GM23338 (cell line): ENCODE measurements at regions not wholly inside any gene's neighbourhood (a gene's known extent, or its start where the extent isn't known, plus 50 kb on each side); places are given as distances from the start of the nearest gene placed in this dataset.

Experiments used
- ATAC-seq: fragments of 200-7000 bp; cut with Tn5 transposase; 3 replicates; pipeline ENCODE4 v1.9.1; 2020
- DNase-seq: peaks from one replicate; pipeline ENCODE4 v3.0.0-alpha.2; 2015; ENCODE audit warnings: low spot score
- H2AFZ ChIP-seq: fragments of 200-600 bp; sonication (generic); 2 replicates; pipeline ENCODE4 v1.8.0; 2016; ENCODE audit warnings: antibody characterized with exemption, mild to moderate bottlenecking, moderate library complexity
- H3F3A ChIP-seq: fragments of 200-600 bp; sonication (generic); replicated peaks from 2 replicates; pipeline ENCODE4 v1.8.0; 2017; ENCODE audit warnings: antibody characterized with exemption, mixed run types, low read depth
- H3K27ac ChIP-seq: fragments of 200-600 bp; sonication (generic); 2 replicates; pipeline ENCODE4 v1.6.1; 2016; ENCODE audit warnings: low read depth
- H3K27me3 ChIP-seq: fragments of 200-600 bp; sonication (generic); 2 replicates; pipeline ENCODE4 v1.8.0; 2016; ENCODE audit warnings: mild to moderate bottlenecking, mixed run types, moderate library complexity; ENCODE audit not compliant: insufficient read depth
- H3K36me3 ChIP-seq: fragments of 200-600 bp; sonication (generic); 2 replicates; pipeline ENCODE4 v1.8.0; 2016; ENCODE audit warnings: mild to moderate bottlenecking; ENCODE audit not compliant: insufficient read depth
- H3K4me1 ChIP-seq: fragments of 200-600 bp; sonication (generic); 2 replicates; pipeline ENCODE4 v1.8.0; 2016; ENCODE audit warnings: mild to moderate bottlenecking, moderate library complexity; ENCODE audit not compliant: insufficient read depth
- H3K4me2 ChIP-seq: fragments of 200-600 bp; sonication (generic); 2 replicates; pipeline ENCODE4 v1.7.1; 2017; ENCODE audit warnings: mixed run types
- H3K4me3 ChIP-seq: fragments of 200-600 bp; sonication (generic); 2 replicates; pipeline ENCODE4 v1.6.1; 2016; ENCODE audit warnings: mixed run types
- H3K79me2 ChIP-seq: fragments of 200-600 bp; sonication (generic); replicated peaks from 2 replicates; pipeline ENCODE4 v1.8.0; 2017; ENCODE audit warnings: mild to moderate bottlenecking; ENCODE audit not compliant: insufficient read depth
- H3K9me2 ChIP-seq: fragments of 200-600 bp; sonication (generic); 2 replicates; pipeline ENCODE4 v1.8.0; 2017; ENCODE audit not compliant: insufficient read depth
- H4K20me1 ChIP-seq: fragments of 200-600 bp; sonication (generic); replicated peaks from 2 replicates; pipeline ENCODE4 v1.8.0; 2017; ENCODE audit warnings: mild to moderate bottlenecking; ENCODE audit not compliant: insufficient read depth
- H3K27ac Mint-ChIP-seq: 2 replicates; pipeline ENCODE4 v1.8.0; 2020; ENCODE audit warnings: inconsistent platforms, mild to moderate bottlenecking, moderate library complexity, mixed read lengths
- H3K27me3 Mint-ChIP-seq: 3 replicates; pipeline ENCODE4 v1.8.0; 2022; ENCODE audit warnings: low read depth, mild to moderate bottlenecking, moderate library complexity, mixed read lengths, inconsistent platforms; ENCODE audit not compliant: insufficient read depth, poor library complexity
- H3K36me3 Mint-ChIP-seq: 3 replicates; pipeline ENCODE4 v1.8.0; 2021; ENCODE audit warnings: low read depth, mild to moderate bottlenecking, inconsistent platforms, moderate library complexity, mixed read lengths
- H3K4me1 Mint-ChIP-seq: 3 replicates; pipeline ENCODE4 v1.8.0; 2020; ENCODE audit warnings: mild to moderate bottlenecking, inconsistent platforms, mixed read lengths
- H3K4me3 Mint-ChIP-seq: 3 replicates; pipeline ENCODE4 v1.8.0; 2021; ENCODE audit warnings: moderate library complexity, mild to moderate bottlenecking, inconsistent platforms, mixed read lengths
- H3K9me3 Mint-ChIP-seq: 3 replicates; pipeline ENCODE4 v1.8.0; 2020; ENCODE audit warnings: moderate library complexity, mild to moderate bottlenecking, inconsistent platforms, mixed read lengths
- EZH2phosphoT487 ChIP-seq: fragments of 200-600 bp; sonication (generic); IDR thresholded peaks from one replicate; pipeline ENCODE4 v1.8.1; 2018; ENCODE audit warnings: antibody characterized with exemption; ENCODE audit not compliant: unreplicated experiment
- ZNF331 ChIP-seq: fragments of 250-450 bp; sonication (Bioruptor Pico); IDR thresholded peaks from 2 replicates; pipeline ENCODE4 v1.5.0; 2020; ENCODE audit warnings: low read depth, mild to moderate bottlenecking, moderate library complexity
- TF ChIP-seq, protein P1 (sequence below): IDR thresholded peaks from one replicate; pipeline ENCODE4 v1.6.1; 2018; ENCODE audit warnings: antibody characterized with exemption; ENCODE audit not compliant: unreplicated experiment
- TF ChIP-seq, protein P2 (sequence below): fragments of 250-450 bp; sonication (Bioruptor Pico); IDR thresholded peaks from 2 replicates; pipeline ENCODE4 v1.5.0; 2020; ENCODE audit warnings: mild to moderate bottlenecking, moderate library complexity

DNA sequence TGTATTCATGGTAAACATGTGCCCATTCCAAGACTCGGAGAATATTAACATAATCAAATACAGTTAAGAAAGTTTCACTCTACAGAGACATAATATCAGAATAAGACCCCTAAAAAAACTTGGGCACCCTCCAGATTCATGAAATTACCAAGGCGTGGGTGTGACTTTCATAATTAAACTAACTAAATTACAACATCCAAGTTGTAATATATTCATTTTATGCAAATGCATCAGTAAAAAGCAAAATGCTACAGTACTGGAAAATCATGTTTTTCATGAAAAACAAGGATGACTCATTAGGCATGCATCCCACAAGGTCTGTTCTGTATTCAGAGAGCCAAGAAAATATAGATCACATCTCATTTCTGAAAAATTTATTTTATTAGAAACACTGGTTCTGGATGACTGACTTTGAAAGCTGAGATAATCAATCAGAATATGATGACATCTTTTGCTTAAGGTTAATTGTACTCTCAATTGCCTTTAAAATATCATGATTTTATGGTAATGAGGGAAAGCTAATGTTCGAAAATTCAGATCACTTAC lies 248.8 kb upstream of the SMIM30 start:
- Histone ChIP-seq H3K4me3 (no peak overlapping the region), H3K79me2 (no peaks in the 10 kb centered on the region), H3K9me2 (no peaks in the 10 kb centered on the region), H3K27me3 (peaks cover 100% of the 10 kb centered on the region), H2AFZ (no peak overlapping the region), H3F3A (no peaks in the 10 kb centered on the region), H3K27ac (no peak overlapping the region), H4K20me1 (peaks cover 6% of the 10 kb centered on the region; the same call in 1 of the 2 replicates), H3K36me3 (no peaks in the 10 kb centered on the region), H3K4me2 (no peak overlapping the region), H3K4me1 (no peaks in the 10 kb centered on the region)
- ATAC-seq: no peak
- no peak overlapping the region for H3K27ac Mint-ChIP-seq
- TF ChIP-seq, protein P1, sequence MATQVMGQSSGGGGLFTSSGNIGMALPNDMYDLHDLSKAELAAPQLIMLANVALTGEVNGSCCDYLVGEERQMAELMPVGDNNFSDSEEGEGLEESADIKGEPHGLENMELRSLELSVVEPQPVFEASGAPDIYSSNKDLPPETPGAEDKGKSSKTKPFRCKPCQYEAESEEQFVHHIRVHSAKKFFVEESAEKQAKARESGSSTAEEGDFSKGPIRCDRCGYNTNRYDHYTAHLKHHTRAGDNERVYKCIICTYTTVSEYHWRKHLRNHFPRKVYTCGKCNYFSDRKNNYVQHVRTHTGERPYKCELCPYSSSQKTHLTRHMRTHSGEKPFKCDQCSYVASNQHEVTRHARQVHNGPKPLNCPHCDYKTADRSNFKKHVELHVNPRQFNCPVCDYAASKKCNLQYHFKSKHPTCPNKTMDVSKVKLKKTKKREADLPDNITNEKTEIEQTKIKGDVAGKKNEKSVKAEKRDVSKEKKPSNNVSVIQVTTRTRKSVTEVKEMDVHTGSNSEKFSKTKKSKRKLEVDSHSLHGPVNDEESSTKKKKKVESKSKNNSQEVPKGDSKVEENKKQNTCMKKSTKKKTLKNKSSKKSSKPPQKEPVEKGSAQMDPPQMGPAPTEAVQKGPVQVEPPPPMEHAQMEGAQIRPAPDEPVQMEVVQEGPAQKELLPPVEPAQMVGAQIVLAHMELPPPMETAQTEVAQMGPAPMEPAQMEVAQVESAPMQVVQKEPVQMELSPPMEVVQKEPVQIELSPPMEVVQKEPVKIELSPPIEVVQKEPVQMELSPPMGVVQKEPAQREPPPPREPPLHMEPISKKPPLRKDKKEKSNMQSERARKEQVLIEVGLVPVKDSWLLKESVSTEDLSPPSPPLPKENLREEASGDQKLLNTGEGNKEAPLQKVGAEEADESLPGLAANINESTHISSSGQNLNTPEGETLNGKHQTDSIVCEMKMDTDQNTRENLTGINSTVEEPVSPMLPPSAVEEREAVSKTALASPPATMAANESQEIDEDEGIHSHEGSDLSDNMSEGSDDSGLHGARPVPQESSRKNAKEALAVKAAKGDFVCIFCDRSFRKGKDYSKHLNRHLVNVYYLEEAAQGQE: no peak
- TF ChIP-seq ZNF331 (CRISPR knock-in tag): no peak
- TF ChIP-seq EZH2phosphoT487: no peak
- TF ChIP-seq, protein P2, sequence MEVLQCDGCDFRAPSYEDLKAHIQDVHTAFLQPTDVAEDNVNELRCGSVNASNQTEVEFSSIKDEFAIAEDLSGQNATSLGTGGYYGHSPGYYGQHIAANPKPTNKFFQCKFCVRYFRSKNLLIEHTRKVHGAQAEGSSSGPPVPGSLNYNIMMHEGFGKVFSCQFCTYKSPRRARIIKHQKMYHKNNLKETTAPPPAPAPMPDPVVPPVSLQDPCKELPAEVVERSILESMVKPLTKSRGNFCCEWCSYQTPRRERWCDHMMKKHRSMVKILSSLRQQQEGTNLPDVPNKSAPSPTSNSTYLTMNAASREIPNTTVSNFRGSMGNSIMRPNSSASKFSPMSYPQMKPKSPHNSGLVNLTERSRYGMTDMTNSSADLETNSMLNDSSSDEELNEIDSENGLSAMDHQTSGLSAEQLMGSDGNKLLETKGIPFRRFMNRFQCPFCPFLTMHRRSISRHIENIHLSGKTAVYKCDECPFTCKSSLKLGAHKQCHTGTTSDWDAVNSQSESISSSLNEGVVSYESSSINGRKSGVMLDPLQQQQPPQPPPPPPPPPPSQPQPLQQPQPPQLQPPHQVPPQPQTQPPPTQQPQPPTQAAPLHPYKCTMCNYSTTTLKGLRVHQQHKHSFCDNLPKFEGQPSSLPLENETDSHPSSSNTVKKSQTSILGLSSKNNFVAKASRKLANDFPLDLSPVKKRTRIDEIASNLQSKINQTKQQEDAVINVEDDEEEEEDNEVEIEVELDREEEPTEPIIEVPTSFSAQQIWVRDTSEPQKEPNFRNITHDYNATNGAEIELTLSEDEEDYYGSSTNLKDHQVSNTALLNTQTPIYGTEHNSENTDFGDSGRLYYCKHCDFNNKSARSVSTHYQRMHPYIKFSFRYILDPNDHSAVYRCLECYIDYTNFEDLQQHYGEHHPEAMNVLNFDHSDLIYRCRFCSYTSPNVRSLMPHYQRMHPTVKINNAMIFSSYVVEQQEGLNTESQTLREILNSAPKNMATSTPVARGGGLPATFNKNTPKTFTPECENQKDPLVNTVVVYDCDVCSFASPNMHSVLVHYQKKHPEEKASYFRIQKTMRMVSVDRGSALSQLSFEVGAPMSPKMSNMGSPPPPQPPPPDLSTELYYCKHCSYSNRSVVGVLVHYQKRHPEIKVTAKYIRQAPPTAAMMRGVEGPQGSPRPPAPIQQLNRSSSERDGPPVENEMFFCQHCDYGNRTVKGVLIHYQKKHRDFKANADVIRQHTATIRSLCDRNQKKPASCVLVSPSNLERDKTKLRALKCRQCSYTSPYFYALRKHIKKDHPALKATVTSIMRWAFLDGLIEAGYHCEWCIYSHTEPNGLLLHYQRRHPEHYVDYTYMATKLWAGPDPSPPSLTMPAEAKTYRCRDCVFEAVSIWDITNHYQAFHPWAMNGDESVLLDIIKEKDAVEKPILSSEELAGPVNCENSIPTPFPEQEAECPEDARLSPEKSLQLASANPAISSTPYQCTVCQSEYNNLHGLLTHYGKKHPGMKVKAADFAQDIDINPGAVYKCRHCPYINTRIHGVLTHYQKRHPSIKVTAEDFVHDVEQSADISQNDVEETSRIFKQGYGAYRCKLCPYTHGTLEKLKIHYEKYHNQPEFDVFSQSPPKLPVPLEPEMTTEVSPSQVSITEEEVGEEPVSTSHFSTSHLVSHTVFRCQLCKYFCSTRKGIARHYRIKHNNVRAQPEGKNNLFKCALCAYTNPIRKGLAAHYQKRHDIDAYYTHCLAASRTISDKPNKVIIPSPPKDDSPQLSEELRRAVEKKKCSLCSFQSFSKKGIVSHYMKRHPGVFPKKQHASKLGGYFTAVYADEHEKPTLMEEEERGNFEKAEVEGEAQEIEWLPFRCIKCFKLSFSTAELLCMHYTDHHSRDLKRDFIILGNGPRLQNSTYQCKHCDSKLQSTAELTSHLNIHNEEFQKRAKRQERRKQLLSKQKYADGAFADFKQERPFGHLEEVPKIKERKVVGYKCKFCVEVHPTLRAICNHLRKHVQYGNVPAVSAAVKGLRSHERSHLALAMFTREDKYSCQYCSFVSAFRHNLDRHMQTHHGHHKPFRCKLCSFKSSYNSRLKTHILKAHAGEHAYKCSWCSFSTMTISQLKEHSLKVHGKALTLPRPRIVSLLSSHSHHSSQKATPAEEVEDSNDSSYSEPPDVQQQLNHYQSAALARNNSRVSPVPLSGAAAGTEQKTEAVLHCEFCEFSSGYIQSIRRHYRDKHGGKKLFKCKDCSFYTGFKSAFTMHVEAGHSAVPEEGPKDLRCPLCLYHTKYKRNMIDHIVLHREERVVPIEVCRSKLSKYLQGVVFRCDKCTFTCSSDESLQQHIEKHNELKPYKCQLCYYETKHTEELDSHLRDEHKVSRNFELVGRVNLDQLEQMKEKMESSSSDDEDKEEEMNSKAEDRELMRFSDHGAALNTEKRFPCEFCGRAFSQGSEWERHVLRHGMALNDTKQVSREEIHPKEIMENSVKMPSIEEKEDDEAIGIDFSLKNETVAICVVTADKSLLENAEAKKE (CRISPR knock-in tag): no peak
- no peaks in the 10 kb centered on the region; the same call in 2 of the 3 replicates for H3K36me3 Mint-ChIP-seq
- H3K4me3 Mint-ChIP-seq: no peak overlapping the region
- H3K4me1 Mint-ChIP-seq: no peaks in the 10 kb centered on the region; the same call in 2 of the 3 replicates
- no peak for DNase-seq
- peaks cover 13% of the 10 kb centered on the region for H3K9me3 Mint-ChIP-seq
- H3K27me3 Mint-ChIP-seq: peaks cover 94% of the 10 kb centered on the region
